ENCODE measurements at regions not wholly inside any gene's neighbourhood (a gene's known extent, or its start where the extent isn't known, plus 50 kb on each side); places are given as distances from the start of the nearest gene placed in this dataset.

DNA sequence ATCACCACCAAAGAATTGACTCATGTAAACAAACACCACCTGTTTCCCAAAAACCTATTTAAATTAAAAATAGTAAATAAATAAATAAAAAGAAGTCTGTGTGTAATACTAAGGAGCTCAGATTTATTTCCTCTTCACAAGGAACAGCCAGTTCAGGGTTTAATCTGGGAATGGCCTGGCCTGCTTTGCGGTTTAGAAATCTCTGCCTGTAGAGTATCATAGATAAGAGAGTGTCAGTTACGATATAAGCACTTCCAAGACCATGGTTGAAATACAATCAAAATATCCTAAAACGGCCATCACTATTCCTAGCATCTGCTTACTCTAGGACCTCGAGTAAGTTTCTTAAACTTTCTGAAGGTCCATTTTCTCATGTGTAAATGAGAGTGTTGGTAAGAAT, 274.4 kb downstream of the PLPP3 start:
- WGBS (ENCODE audit: low lambda C conversion rate): 66% methylated on average over 4 of the region's 4 CpGs
- Histone ChIP-seq H3K79me2 (ENCODE audit: insufficient read depth, low read length) (no peaks in the 10 kb centered on the region), H3K9ac (ENCODE audit: insufficient read depth, low read depth, low read length) (no peak overlapping the region), H3K27me3 (ENCODE audit: control insufficient read depth in 1 of 2, insufficient read depth in 2 of 2, low read length in 2 of 2) (no peaks in the 10 kb centered on the region), H2AFZ (ENCODE audit: low read length) (no peak overlapping the region), H3K4me3 (replicated peaks in 1 of 3; ENCODE audit: insufficient read depth in 1 of 3, low read depth in 2 of 3, low read length in 3 of 3) (no peak overlapping the region), H3K4me1 (ENCODE audit: insufficient read depth, low read length) (peaks cover 9% of the 10 kb centered on the region), H4K20me1 (ENCODE audit: insufficient read depth, low read length) (no peaks in the 10 kb centered on the region), H3K9me3 (ENCODE audit: low read length) (no peaks in the 10 kb centered on the region), H3K4me2 (ENCODE audit: low read depth, low read length) (no peak overlapping the region), H3K27ac (ENCODE audit: extremely low read length, insufficient read depth, low read length) (no peak overlapping the region), H3K36me3 (replicated peaks in 1 of 2; ENCODE audit: control insufficient read depth in 1 of 2, insufficient read depth in 2 of 2, low read length in 2 of 2) (no peaks in the 10 kb centered on the region)
- ATAC-seq (no peak), FAIRE-seq (no peak), DNase-seq (ENCODE audit: low spot score) (no peak)
- CTCF ChIA-PET (ENCODE audit: low intra/inter-chr PET ratio, low total read pairs): no interaction called here
- TF ChIP-seq ZNF430 (CRISPR knock-in tag; IDR thresholded peaks at IDR 0.05) (no peak), ARNTL (CRISPR knock-in tag; IDR thresholded peaks at IDR 0.05) (no peak), SP4 (CRISPR knock-in tag; IDR thresholded peaks at IDR 0.05) (no peak), SOX13 (IDR thresholded peaks at IDR 0.05) (no peak), SOX13 (CRISPR knock-in tag; conservative IDR thresholded peaks at IDR 0.05 in 1 of 2, IDR thresholded peaks at IDR 0.05 in 1 of 2) (no peak), REL (CRISPR knock-in tag; conservative IDR thresholded peaks at IDR 0.05) (no peak), ZNF225 (CRISPR knock-in tag; IDR thresholded peaks at IDR 0.05) (no peak), RXRB (CRISPR knock-in tag; IDR thresholded peaks at IDR 0.05; ENCODE audit: borderline replicate concordance) (no peak), ZNF792 (CRISPR knock-in tag; IDR thresholded peaks at IDR 0.05) (no peak), NCOA1 (CRISPR knock-in tag; IDR thresholded peaks at IDR 0.05) (no peak), ZNF343 (CRISPR knock-in tag; IDR thresholded peaks at IDR 0.05) (no peak), ZNF383 (CRISPR knock-in tag; IDR thresholded peaks at IDR 0.05; ENCODE audit: borderline replicate concordance) (no peak), DR1 (CRISPR knock-in tag; IDR thresholded peaks at IDR 0.05) (no peak), ONECUT2 (CRISPR knock-in tag; IDR thresholded peaks at IDR 0.05) (no peak)
- TF ChIP-seq, protein P1, sequence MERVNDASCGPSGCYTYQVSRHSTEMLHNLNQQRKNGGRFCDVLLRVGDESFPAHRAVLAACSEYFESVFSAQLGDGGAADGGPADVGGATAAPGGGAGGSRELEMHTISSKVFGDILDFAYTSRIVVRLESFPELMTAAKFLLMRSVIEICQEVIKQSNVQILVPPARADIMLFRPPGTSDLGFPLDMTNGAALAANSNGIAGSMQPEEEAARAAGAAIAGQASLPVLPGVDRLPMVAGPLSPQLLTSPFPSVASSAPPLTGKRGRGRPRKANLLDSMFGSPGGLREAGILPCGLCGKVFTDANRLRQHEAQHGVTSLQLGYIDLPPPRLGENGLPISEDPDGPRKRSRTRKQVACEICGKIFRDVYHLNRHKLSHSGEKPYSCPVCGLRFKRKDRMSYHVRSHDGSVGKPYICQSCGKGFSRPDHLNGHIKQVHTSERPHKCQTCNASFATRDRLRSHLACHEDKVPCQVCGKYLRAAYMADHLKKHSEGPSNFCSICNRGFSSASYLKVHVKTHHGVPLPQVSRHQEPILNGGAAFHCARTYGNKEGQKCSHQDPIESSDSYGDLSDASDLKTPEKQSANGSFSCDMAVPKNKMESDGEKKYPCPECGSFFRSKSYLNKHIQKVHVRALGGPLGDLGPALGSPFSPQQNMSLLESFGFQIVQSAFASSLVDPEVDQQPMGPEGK (CRISPR knock-in tag; IDR thresholded peaks at IDR 0.05): no peak
- TF ChIP-seq, protein P2, sequence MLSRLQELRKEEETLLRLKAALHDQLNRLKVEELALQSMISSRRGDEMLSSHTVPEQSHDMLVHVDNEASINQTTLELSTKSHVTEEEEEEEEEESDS (CRISPR knock-in tag; IDR thresholded peaks at IDR 0.05; ENCODE audit: borderline replicate concordance): no peak
- in situ Hi-C loops (cut with HindIII; ENCODE audit: extremely low pct_ligation_motif_present, low pct_unique_long_range_greater_than_20kb): no loop called here
- intact Hi-C loops (cut with micrococcal nuclease; ENCODE audit: unreplicated experiment): no loop called here
- no TSS peak for BruUV-seq (replicated peaks)
- POLR2A ChIA-PET: no interaction called here
